Omental fat pad (tissue), 3 donors: ENCODE measurements at regions not wholly inside any gene's neighbourhood (a gene's known extent, or its start where the extent isn't known, plus 50 kb on each side); places are given as distances from the start of the nearest gene placed in this dataset.
"Not testable (repeated sequence)": the region's sequence is repeated elsewhere in the genome, so short reads cannot be mapped to it uniquely, and the experiment has no call there.

Experiments
- ATAC-seq: fragments of 150-250 bp; one replicate; pipeline ENCODE4 v1.9.1; 2016; ENCODE audit warnings: mild to moderate bottlenecking, moderate library complexity; ENCODE audit not compliant: low FRiP score
- DNase-seq: peaks from one replicate; pipeline ENCODE4 v3.0.0-alpha.2; 2019; ENCODE audit warnings: low spot score
- TF ChIP-seq, protein P1 (sequence below), 3 donors: fragments of 450-650 bp; IDR thresholded peaks; one replicate each; pipeline ENCODE4 v1.5.1; 2016 to 2017; ENCODE audit warnings: antibody characterized with exemption in 3 of 3, mild to moderate bottlenecking in 3 of 3, moderate library complexity in 2 of 3

DNA sequence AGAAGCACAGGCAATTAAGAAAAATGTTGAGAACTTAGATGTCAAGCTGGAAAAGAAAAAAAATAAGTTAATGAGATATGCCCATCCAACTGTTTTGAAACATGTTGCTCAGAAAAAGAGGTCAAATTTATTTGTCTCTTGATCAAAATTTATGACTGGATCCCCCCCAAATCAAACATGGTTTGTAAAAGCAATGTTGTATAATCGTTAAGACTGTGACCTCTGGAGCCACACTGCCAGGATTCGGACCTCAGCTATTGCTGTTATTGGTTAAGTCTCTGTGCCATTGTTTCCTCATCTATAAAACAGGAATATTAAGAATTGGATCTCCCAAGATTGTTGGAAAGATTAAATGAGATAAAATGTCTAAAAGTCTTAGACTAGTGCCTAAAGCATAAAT lies 51.9 kb upstream of the LRRK2 start:
- TF ChIP-seq, protein P1, sequence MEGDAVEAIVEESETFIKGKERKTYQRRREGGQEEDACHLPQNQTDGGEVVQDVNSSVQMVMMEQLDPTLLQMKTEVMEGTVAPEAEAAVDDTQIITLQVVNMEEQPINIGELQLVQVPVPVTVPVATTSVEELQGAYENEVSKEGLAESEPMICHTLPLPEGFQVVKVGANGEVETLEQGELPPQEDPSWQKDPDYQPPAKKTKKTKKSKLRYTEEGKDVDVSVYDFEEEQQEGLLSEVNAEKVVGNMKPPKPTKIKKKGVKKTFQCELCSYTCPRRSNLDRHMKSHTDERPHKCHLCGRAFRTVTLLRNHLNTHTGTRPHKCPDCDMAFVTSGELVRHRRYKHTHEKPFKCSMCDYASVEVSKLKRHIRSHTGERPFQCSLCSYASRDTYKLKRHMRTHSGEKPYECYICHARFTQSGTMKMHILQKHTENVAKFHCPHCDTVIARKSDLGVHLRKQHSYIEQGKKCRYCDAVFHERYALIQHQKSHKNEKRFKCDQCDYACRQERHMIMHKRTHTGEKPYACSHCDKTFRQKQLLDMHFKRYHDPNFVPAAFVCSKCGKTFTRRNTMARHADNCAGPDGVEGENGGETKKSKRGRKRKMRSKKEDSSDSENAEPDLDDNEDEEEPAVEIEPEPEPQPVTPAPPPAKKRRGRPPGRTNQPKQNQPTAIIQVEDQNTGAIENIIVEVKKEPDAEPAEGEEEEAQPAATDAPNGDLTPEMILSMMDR (IDR thresholded peaks at IDR 0.05): no peak
- ATAC-seq: no peak
- DNase-seq: no peak

DNA sequence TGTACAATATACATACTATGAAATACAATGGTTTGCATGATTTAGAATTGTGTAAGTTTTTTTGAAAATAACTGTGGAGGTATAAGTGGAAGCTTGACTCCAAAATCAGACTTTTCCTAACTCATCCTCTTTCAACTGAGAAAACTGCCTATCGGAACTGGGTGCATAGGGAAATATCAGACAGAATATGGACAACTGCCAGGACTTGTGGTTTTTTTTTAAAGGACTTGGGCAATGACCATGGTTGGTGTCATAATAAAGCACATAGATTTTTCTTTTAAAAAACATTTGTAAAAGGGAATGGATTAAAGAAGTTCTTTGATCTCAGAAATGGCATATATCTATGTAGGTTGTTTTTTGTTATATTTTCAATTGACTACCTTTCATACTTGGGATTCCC lies 53.3 kb upstream of the LRRK2 start:
- no peak for ATAC-seq
- no peak for DNase-seq
- TF ChIP-seq, protein P1 (IDR thresholded peaks at IDR 0.05): no peak

DNA sequence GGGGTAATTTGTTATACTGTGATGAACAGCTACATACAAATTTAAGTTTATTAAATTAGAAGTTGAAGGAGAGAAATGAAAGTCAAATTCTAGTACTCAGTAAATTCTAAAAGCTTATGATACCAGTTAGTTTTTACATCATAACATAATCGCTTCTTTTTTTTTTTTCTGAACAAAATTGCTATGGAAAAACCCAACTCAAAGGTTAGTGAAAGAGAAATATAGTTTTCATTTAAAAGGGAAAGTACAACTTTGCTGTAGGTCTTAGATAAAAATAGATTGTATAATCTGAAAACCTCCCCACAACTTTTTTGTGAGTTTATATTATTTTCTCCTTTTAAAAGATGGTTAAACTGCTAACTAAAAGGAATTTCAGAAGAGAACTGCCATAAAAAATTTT lies 53.7 kb upstream of the LRRK2 start:
- TF ChIP-seq, protein P1 (IDR thresholded peaks at IDR 0.05): no peak
- DNase-seq: no peak
- no peak for ATAC-seq

DNA sequence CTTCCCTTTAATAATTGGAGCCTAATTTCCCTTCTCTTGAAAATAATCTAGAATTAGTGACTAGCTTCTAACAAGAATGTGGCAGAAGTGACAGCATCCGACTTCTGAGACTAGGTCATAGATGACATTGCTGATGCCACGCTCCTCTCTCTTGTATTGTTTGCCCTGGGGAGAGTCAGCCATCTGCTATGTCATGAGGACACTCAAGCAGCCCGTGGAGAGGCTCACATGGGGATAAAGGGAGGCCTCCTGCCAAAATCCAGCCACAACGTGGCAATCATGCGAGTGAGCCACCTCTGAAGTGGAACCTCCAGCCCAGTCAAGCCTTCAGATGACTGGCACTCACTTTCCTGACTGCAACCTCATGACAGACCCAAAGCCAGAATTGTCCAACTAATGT lies 54.2 kb upstream of the LRRK2 start:
- TF ChIP-seq, protein P1 (IDR thresholded peaks at IDR 0.05): no peak
- DNase-seq (no peak), ATAC-seq (no peak)

DNA sequence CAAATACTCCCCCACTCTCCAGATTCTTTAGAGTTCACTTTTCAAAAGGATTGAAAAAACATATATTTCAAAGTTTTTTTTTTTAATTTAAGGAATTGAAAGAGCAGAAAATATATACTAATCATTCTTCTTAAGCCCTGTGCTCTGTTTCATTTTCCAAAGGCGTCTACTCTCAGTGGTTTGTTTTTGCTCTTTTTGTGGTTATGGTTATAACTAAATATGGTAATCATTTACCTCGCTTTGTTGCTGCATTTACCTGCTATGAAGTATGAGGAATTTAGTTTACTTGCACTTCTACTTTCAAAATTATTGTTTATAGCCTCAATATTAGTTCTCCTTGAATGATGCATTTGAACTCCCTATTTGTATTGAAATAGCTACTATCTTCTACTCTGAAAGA lies 55.9 kb upstream of the LRRK2 start:
- TF ChIP-seq, protein P1 (IDR thresholded peaks at IDR 0.05): no peak
- no peak for ATAC-seq
- DNase-seq: no peak

DNA sequence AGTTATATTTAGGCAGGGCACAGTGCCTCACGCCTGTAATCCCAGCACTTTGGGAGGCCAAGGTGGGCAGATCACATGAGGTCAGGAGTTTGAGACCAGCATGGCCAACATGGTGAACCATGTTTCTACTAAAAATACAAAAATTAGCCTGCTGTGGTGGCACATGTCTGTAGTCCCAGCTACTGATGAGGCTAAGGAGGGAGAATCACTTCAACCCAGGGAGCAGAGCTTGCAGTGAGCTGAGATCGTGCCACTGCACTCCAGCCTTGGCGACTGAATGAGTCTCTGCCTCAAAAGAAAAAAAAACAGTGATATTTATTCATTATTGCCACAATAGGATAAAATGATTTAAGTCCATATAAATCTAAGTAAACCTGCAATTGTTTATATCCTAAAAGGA lies 56.4 kb upstream of the LRRK2 start:
- DNase-seq, ATAC-seq: not testable (repeated sequence)

DNA sequence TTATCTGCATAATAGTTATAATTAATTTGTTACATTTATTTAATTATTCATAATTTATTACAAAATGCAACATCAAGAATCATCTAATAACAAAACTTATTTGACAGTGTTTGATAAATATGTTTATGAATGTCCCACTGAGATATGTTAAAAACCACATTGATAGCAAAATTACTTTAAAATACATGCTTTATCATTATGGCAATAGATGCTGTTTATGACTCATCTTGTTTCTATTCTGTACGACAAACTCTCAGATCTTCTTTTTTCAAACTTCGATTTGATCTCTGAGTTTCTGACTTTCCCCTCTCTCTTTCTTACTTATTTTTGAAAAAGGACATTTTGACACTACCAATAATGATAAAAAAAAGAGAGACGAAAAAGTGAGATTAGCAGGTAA lies 56.8 kb upstream of the LRRK2 start:
- DNase-seq: no peak
- ATAC-seq: no peak
- TF ChIP-seq, protein P1 (IDR thresholded peaks at IDR 0.05): no peak

DNA sequence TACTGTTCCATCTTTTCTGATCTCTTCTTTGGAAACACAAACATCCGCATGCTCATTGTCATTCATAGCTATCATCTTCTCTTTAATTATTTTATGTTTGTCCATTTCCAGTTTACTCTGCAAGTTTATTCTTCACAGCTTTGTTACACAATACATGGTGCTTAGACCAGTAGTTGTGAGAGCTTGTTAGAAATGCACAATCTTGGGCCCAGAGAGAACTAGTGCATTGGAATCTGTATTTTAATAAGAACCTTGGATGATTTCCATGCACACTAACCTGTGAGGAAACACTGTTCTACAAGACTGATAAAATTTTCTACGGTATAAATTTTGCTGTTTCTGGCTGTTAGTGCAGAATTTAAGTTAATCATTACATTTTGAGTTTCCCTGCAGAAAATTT lies 59.3 kb upstream of the SLC2A13 start:
- TF ChIP-seq, protein P1 (IDR thresholded peaks at IDR 0.05): no peak
- ATAC-seq (no peak), DNase-seq (no peak)
